Mesothelial cell of epicardium (in vitro differentiated cells): ENCODE measurements at regions not wholly inside any gene's neighbourhood (a gene's known extent, or its start where the extent isn't known, plus 50 kb on each side); places are given as distances from the start of the nearest gene placed in this dataset.

Experiments used
- DNase-seq, 2 experiments: peaks; one replicate each; pipeline ENCODE4 v3.0.0; 2021; ENCODE audit warnings: low spot score in 2 of 2; ENCODE audit not compliant: unreplicated experiment in 2 of 2
- H3K27ac Mint-ChIP-seq: 2 replicates; pipeline ENCODE4 v1.8.0; 2021; ENCODE audit warnings: mixed read lengths
- H3K27me3 Mint-ChIP-seq: 2 replicates; pipeline ENCODE4 v1.8.0; 2021; ENCODE audit warnings: low read depth, mixed read lengths
- H3K36me3 Mint-ChIP-seq: 2 replicates; pipeline ENCODE4 v1.8.0; 2021; ENCODE audit warnings: mixed read lengths
- H3K4me1 Mint-ChIP-seq: 2 replicates; pipeline ENCODE4 v1.8.0; 2021; ENCODE audit warnings: mixed read lengths
- H3K4me3 Mint-ChIP-seq: 2 replicates; pipeline ENCODE4 v1.8.0; 2021; ENCODE audit warnings: mild to moderate bottlenecking, moderate library complexity, mixed read lengths
- H3K9me3 Mint-ChIP-seq: 2 replicates; pipeline ENCODE4 v1.8.0; 2021; ENCODE audit warnings: mixed read lengths
- CTCF ChIP-seq: fragments of 200-600 bp; sonication (generic); IDR thresholded peaks from one replicate; pipeline ENCODE4 v1.5.0; 2021; ENCODE audit warnings: antibody characterized with exemption; ENCODE audit not compliant: unreplicated experiment

GRCh38 chr6:74459260-74459659 is 746.6 kb downstream of the COL12A1 start:
- Mint-ChIP-seq H3K27ac (no peak overlapping the region), H3K4me1 (no peaks in the 10 kb centered on the region), H3K4me3 (no peak overlapping the region), H3K27me3 (peaks cover 9% of the 10 kb centered on the region), H3K36me3 (no peaks in the 10 kb centered on the region), H3K9me3 (peaks cover 15% of the 10 kb centered on the region)
- TF ChIP-seq CTCF, result no peak
- no peak for DNase-seq

- Mint-ChIP-seq H3K27ac (no peak overlapping the region), H3K27me3 (peaks cover 15% of the 10 kb centered on the region), H3K4me1 (no peaks in the 10 kb centered on the region), H3K36me3 (no peaks in the 10 kb centered on the region), H3K4me3 (no peak overlapping the region), H3K9me3 (peaks cover 15% of the 10 kb centered on the region)
- no peak for TF ChIP-seq CTCF
- DNase-seq, result no peak
These were observed 747.3 kb downstream of the COL12A1 start for GRCh38 chr6:74458536-74458935.

- H3K36me3 Mint-ChIP-seq, result no peaks in the 10 kb centered on the region
- H3K27ac Mint-ChIP-seq, result no peak overlapping the region
- peaks cover 28% of the 10 kb centered on the region for H3K27me3 Mint-ChIP-seq
- H3K4me1 Mint-ChIP-seq, result no peaks in the 10 kb centered on the region
- TF ChIP-seq CTCF, result no peak
- H3K4me3 Mint-ChIP-seq, result no peak overlapping the region
- no peaks in the 10 kb centered on the region for H3K9me3 Mint-ChIP-seq
- no peak for DNase-seq
These were observed 750.1 kb downstream of the COL12A1 start for GRCh38 chr6:74455786-74456185.

- no peaks in the 10 kb centered on the region for H3K9me3 Mint-ChIP-seq
- no peak overlapping the region for H3K4me3 Mint-ChIP-seq
- peaks cover 37% of the 10 kb centered on the region for H3K27me3 Mint-ChIP-seq
- H3K27ac Mint-ChIP-seq, result no peak overlapping the region
- H3K36me3 Mint-ChIP-seq, result no peaks in the 10 kb centered on the region
- H3K4me1 Mint-ChIP-seq, result no peaks in the 10 kb centered on the region
- TF ChIP-seq CTCF, result no peak
- no peak for DNase-seq
These were observed 753.9 kb downstream of the COL12A1 start for GRCh38 chr6:74451953-74452352.

GRCh38 chr6:74448850-74449249 is 752.8 kb downstream of the CD109 start:
- H3K27ac Mint-ChIP-seq, result no peak overlapping the region
- DNase-seq, result no peak
- no peak for TF ChIP-seq CTCF
- no peaks in the 10 kb centered on the region for H3K4me1 Mint-ChIP-seq
- peaks cover 27% of the 10 kb centered on the region for H3K27me3 Mint-ChIP-seq
- no peaks in the 10 kb centered on the region for H3K36me3 Mint-ChIP-seq
- H3K9me3 Mint-ChIP-seq, result no peaks in the 10 kb centered on the region
- no peak overlapping the region for H3K4me3 Mint-ChIP-seq

GRCh38 chr6:74447013-74447412 is 751.0 kb downstream of the CD109 start:
- peaks cover 23% of the 10 kb centered on the region for H3K27me3 Mint-ChIP-seq
- no peak overlapping the region for H3K4me3 Mint-ChIP-seq
- H3K9me3 Mint-ChIP-seq, result no peaks in the 10 kb centered on the region
- no peak for DNase-seq
- no peak overlapping the region for H3K27ac Mint-ChIP-seq
- no peaks in the 10 kb centered on the region for H3K36me3 Mint-ChIP-seq
- TF ChIP-seq CTCF, result no peak
- H3K4me1 Mint-ChIP-seq, result no peaks in the 10 kb centered on the region
